GM19239 (cell line): ENCODE measurements at regions not wholly inside any gene's neighbourhood (a gene's known extent, or its start where the extent isn't known, plus 50 kb on each side); places are given as distances from the start of the nearest gene placed in this dataset.

Source experiments
- DNase-seq: peaks from one replicate; pipeline ENCODE4 v3.0.0; 2011; ENCODE audit warnings: low spot score; ENCODE audit not compliant: insufficient read length
- FAIRE-seq: peaks from 2 replicates; lab custom pipeline; 2011; peaks lifted over from hg19 to GRCh38; lab: Jason Lieb, UNC

- FAIRE-seq (no peak), DNase-seq (no peak)
Observed at GRCh38 chr6:40028449-40028848, 94.2 kb upstream of the MOCS1 start.

GRCh38 chr6:40022867-40023266 lies 88.6 kb upstream of the MOCS1 start:
- FAIRE-seq (no peak), DNase-seq (no peak)

GRCh38 chr6:40020166-40020565 lies 85.9 kb upstream of the MOCS1 start:
- no peak for DNase-seq
- FAIRE-seq: no peak

- FAIRE-seq (no peak), DNase-seq (no peak)
Observed at GRCh38 chr6:40015530-40015929, 81.3 kb upstream of the MOCS1 start.

- FAIRE-seq: no peak
- DNase-seq: no peak
Observed at GRCh38 chr6:40011844-40012243, 77.6 kb upstream of the MOCS1 start.

GRCh38 chr6:40000964-40001515 lies 66.8 kb upstream of the MOCS1 start:
- DNase-seq (no peak), FAIRE-seq (no peak)

GRCh38 chr6:39999006-39999867 lies 65.0 kb upstream of the MOCS1 start:
- DNase-seq (no peak), FAIRE-seq (no peak)

GRCh38 chr6:39998126-39998525 lies 63.9 kb upstream of the MOCS1 start:
- FAIRE-seq (no peak), DNase-seq (no peak)

- DNase-seq (no peak), FAIRE-seq (no peak)
Observed at GRCh38 chr6:39997101-39997635, 62.9 kb upstream of the MOCS1 start.

- FAIRE-seq: no peak
Observed at GRCh38 chr6:39995633-39996032, 61.4 kb upstream of the MOCS1 start.

GRCh38 chr6:39992861-39993622 lies 58.8 kb upstream of the MOCS1 start:
- DNase-seq: no peak
- no peak for FAIRE-seq

More at GRCh38 chr6:39995633-39996032, 61.4 kb upstream of the MOCS1 start:
- DNase-seq: no peak
